ENCODE measurements at regions not wholly inside any gene's neighbourhood (a gene's known extent, or its start where the extent isn't known, plus 50 kb on each side); places are given as distances from the start of the nearest gene placed in this dataset.
"Not testable (repeated sequence)": the region's sequence is repeated elsewhere in the genome, so short reads cannot be mapped to it uniquely, and the experiment has no call there.

DNA sequence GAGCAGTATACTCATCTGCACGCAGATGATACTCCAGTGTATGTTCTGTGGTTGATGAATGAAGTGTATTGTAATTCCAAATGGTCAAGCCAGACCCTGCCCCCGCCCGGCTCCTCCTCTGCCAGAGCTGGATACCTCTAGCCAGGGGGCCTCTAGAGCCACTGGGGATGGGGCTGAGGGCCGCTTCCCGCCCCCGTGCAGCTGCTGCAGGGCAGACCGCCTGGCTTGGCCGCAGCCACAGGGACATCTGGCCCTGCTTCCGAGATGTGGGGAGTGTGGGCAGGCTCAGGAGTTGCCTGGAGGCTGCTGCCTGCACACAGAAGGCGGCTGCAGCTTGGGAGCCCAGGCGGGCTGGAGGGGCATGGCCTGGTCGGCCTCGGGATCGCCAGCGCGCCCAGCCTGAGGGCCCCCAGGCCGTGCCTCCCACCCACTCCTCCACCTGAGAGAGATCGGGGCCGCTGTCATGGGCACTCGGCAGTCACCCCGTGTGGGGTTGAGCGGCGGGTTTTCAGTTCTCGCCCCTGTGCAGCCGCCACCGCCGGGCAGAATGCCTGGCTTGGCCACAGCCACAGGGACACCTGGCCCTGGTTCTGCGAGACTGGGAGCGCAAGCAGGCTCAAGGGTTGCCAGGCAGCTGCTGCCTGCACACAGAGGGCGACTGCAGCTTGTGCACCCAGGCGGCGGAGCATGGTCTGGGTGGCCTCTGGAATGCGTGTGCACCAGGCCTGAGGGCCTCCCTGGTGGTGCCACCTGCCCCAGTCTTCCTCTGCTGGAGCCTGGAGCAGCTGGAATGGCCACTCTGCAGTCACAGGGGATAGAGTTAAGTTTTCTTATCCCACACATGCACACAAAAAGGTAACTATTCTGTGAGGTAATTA is 1643.7 kb downstream of the SPATA31A7 start:
- not testable (repeated sequence) for DNase-seq (ENCODE audit: low read depth in 2 of 2)

DNA sequence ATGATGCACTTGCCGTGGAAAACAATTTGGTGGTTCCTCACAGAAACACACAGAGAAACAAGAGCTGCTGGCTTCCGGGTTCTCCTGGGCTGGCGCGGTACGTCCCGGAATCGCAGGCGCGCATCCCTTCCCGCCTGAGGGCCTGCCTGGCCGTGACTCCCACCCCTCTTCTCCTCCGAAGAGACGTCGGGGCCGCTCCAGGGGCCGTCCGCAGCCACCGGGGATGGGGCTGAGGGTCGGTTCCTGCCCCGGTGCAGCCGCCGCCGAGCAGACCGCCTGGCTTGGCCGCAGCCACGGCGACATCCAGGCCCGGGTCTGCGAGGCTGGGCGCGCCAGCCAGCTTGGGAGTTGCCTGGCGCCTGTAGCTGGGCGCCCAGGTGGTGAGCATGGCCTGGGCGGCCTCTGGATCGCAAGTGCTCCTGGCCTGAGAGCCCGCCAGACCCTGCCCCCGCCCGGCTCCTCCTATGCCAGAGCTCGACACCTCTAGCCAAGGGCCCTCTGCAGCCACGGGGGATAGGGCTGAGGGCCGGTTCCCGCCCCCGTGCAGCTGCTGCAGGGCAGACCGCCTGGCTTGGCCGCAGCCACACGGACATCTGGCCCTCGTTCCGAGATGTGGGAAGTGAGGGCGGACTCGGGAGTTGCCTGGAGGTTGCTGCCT is 1647.5 kb downstream of the SPATA31A7 start:
- not testable (repeated sequence) for DNase-seq (ENCODE audit: low read depth in 2 of 2)

DNA sequence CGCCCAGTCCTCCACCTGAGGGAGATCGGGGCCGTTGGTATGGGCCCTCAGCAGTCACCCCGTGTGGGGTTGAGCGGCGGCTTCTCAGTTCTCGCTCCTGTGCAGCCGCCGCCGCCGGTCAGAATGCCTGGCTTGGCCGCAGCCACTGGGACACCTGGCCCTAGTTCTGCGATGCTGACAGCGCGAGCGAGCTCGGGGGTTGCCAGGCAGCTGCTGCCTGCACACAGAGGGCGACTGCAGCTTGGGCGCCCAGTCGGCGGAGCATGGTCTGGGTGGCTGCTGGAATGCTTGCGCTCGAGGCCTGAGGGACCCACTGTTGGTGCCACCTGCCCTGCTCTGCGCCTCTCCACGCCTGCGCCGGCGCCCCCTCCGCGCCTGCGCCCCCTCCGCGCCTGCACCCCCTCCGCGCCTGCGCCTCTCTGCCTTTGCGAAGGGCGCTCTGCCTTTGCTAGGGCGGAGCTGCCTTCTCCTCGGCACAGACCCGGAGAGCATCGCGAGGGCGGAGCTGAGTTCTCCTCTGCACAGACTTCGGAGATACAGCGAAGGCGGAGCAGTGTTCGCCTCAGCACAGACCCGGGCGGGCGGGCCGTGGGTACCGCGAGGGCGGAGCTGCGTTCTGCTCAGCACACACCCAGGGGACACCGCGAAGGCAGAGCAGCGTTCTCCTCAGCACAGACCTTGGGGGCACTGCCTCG is 1648.3 kb downstream of the SPATA31A7 start:
- peak; percentile 73 to 75 for DNase-seq (ENCODE audit: low read depth in 2 of 2)

DNA sequence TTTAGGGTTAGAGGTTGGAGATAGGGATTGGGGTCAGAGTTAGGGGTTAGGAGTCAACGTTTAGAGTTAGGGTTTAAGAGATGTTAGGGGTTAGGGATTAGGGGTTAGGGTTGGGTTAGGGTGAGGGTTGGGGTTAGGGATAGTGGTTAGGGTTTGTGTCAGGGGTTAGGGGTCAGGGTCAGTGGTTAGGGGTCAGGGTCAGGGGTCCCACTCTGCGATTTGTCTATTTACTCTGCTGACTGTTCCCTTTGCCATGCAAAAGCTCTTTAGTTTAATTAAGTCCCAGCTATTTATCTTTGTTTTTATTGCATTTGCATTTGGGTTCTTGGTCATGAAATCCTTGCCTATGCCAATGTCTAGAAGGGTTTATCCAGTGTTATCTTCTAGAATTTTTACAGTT is 1649.3 kb downstream of the SPATA31A7 start:
- not testable (repeated sequence) for DNase-seq (ENCODE audit: low read depth in 2 of 2)

DNA sequence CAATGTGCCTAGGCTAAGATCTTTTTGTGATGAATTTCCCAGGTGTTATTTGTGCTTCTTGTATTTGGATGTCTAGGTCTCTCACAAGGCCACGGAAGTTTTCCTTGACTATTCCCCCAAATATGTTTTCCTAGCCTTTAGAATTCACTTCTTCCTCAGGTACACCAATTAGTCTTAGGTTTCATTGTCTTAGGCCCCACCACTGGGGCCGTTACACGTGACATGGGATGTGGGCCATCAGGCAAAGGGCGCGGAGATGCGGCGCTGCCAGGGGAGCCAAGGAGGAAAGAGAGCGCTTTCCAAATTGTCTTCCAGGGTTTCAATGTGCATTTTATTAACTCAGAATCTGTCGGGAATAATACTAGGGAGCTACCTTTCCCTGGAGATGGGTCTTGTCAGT is 1653.3 kb downstream of the SPATA31A7 start:
- DNase-seq (ENCODE audit: low read depth in 2 of 2), result not testable (repeated sequence)

DNA sequence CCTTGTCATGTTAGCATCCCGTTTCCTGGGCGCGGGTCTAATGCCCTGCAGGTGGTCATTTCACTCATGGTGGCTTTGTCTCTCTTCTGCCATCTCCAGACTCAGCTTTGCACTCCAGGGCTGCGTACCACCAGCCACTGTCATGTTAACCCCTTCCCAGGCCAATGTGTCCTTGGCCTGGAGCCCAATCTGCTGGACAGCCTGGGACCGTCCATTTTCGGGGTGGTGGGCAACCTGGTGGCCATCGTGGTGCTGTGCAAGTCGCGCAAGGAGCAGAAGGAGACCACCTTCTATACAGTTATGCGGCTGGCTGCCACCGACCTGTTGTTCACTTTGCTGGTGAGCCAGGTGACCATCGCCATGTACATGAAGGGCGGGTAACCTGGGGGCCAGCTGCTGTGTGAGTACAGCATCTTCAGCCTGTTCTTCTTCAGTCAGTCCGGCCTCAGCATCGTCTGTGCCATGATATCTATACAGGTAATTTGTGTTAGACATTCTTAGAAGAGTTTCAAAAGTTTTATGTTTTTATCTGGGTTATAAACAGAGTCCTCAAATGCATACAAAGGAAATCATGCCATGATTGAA is 1654.0 kb downstream of the SPATA31A7 start:
- not testable (repeated sequence) for DNase-seq (ENCODE audit: low read depth in 2 of 2)

DNA sequence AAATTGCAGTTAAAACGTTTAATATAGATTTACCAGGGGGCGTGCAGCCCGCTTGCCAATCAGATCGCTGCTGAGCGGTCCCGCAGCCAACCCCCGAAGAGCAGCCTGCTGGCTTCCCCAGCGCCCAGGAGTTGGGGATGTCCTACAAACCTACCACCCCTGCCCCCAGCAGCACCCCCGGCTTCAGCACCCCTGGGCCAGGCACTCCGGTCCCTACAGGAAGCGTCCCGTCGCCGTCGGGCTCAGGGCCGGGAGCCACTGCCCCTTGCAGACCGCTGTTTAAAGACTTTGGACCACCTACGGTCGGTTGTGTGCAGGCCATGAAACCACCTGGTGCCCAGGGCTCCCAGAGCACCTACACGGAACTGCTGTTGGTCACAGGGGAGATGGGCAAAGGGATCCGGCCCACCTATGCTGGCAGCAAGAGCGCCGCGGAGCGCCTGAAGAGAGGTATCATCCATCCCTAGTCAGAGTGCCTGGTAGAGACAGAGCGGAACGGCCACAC is 1654.9 kb downstream of the SPATA31A7 start:
- not testable (repeated sequence) for DNase-seq (ENCODE audit: low read depth in 2 of 2)

DNA sequence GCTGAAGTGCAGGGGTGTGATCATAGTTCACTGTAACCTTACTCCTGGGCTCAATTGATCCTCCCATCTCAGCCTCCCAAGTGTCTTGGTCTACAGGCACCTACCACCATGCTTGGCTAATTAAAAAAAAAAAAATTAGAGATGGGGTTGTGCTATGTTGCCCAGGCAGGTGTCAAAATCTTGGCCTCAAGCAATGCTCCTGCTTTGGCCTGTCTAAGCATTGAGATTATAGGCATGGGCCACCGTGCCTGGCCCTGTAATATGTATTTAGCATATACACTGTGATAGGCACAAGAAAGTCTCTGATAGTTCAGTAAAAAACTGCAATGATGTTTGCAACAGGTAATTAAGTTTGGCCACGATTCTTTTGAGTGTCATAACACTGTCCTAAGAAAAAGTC is 1658.4 kb downstream of the SPATA31A7 start:
- DNase-seq (ENCODE audit: low read depth in 2 of 2), result not testable (repeated sequence)

DNA sequence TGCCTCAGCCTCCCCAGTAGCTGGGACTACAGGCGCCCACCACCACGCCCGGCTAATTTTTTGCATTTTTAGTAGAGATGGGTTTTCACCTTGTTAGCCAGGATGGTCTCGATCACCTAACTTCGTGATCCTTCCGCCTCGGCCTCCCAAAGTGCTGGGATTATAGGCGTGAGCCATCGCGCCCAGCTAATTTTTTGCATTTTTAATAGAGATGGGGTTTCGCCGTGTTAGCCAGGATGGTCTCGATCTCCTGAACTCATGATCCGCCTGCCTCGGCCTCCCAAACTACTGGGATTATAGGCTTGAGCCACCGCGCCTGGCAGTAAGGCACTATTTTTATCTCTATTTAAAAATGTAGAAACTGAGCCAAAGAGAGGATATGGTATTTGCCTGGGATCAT is 1660.2 kb downstream of the SPATA31A7 start:
- not testable (repeated sequence) for DNase-seq (ENCODE audit: low read depth in 2 of 2)

DNA sequence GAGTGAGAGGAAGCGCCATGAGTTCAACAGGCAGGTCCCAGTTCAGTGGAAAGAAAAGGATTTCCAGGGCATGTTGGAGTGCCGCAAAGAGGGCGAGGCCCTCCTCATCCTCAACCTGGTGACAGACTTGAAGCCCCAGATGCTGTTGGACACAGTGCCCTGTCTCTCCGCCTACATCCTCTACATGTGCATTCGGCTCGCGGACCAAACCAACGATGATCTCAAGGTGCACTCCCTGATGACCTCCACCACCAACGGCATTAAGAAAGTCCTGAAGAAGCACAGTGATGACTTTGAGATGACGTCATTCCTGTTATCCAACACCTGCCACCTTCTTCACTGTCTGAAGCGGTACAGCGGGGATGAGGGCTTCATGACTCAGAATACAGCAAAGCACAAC is 1667.4 kb downstream of the SPATA31A7 start:
- DNase-seq (ENCODE audit: low read depth in 2 of 2), result not testable (repeated sequence)

DNA sequence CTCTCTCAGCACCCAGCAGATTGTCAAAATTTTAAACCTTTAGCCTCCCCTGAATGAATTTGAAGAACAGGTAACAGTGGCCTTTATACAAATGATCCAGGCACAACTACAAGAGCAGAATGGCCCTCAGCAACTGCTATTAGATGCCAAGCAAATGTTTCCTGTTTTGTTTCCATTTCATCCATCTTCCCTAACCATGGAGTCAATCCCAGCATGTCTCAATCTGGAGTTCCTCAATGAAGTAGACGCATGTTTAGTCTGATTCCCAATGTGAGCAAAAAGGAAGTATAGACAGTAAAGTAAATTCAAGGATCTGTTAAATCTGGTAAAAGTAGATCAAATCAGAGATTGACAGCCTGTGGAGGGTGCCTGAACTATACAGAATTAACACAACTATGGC is 1668.4 kb downstream of the SPATA31A7 start:
- not testable (repeated sequence) for DNase-seq (ENCODE audit: low read depth in 2 of 2)

DNA sequence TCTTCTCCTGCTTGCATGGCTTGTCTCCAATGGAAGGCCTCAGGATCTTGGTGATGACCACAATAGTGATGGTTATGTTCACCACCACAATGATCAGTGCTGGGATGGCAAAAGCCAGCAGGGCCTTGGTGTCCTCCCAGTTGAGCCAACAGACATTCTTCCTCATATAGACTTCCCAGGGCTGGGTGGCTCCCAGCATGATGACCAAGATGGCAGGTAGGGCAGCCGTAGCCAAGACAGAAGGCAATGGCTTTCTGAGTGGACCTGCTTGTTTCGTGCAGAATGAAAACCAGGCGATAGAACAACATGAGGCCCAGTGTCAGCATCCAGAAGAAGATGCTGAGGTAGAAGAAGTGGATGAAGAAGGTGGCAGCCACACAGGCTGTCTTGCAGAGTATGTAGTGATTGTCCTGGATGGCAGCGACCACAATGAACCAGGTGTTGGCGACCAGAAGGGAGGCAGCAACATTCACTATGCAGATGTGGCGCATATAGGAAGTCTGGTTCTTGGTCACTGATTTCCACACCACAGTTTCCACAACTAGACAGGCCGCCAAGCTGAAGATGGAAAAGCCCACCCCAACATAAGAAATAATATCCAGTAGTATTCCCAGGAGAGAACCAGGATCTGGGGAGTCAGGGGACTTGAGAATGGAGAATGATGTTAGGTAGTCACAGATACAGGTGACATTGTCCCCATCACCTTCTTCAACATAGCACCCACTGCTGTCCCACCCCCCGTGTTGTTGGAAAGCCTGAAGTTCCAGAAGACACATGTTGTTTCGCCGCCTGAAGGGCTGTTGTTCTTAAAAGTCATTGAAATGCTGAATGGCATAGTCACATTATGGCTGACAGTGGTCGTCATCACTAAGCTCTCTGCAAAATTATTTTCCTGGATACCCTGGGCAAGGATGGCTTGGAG is 1671.4 kb downstream of the SPATA31A7 start:
- not testable (repeated sequence) for DNase-seq (ENCODE audit: low read depth in 2 of 2)

DNA sequence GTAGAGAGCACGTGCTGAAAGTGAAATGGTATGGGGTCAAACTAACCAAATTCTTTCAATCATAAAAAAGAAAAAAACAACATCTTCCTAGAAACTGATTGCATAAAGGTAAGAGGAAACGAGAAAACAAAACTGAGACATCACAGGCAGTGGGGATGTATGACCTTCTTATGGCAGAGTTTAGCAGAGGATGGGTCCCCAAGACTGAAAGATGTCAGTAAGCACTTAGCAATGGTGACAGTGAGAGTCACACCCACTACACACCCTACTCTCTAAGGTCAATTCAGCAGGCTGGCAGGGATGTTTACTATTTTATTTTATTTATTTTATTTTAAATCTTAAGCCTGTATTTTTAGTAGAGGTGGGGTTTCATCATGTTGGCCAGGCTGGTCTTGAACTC is 1672.3 kb downstream of the SPATA31A7 start:
- not testable (repeated sequence) for DNase-seq (ENCODE audit: low read depth in 2 of 2)

DNA sequence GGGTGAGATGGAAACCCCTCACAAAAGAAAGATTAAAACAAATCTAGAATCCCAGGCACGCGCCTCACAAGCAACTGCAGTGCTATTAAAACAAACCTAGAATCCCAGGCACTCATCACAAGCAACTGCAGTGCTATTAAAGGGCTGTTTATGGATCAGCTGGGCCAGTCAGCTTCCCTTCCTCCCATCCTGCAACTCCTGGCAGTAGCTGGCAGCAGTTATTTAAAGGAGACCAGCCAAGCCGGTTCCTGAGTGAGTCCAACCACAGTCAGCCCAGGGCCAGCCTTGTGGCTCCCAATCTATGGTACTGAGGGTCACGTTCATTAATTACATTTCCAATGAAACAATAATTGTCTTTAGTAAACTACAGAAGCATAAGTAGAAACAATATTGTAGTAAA is 1673.5 kb downstream of the SPATA31A7 start:
- not testable (repeated sequence) for DNase-seq (ENCODE audit: low read depth in 2 of 2)

DNA sequence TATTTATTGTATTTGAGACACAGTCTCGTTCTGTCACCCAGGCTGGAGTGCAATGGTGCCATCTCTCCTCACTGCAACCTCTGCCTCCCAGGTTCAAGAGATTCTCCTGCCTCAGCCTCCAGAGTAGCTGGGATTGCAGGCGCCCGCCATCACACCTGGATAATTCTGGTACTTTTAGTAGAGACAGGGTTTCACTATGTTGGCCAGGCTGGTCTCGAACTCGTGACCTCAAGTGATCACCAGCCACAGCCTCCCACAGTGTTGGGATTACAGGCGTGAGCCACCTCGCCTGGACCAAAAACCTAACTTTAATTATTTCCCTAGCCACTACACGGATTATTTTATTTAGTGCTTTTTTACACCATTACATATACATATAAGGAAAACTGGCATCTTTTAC is 1674.0 kb downstream of the SPATA31A7 start:
- not testable (repeated sequence) for DNase-seq (ENCODE audit: low read depth in 2 of 2)

DNA sequence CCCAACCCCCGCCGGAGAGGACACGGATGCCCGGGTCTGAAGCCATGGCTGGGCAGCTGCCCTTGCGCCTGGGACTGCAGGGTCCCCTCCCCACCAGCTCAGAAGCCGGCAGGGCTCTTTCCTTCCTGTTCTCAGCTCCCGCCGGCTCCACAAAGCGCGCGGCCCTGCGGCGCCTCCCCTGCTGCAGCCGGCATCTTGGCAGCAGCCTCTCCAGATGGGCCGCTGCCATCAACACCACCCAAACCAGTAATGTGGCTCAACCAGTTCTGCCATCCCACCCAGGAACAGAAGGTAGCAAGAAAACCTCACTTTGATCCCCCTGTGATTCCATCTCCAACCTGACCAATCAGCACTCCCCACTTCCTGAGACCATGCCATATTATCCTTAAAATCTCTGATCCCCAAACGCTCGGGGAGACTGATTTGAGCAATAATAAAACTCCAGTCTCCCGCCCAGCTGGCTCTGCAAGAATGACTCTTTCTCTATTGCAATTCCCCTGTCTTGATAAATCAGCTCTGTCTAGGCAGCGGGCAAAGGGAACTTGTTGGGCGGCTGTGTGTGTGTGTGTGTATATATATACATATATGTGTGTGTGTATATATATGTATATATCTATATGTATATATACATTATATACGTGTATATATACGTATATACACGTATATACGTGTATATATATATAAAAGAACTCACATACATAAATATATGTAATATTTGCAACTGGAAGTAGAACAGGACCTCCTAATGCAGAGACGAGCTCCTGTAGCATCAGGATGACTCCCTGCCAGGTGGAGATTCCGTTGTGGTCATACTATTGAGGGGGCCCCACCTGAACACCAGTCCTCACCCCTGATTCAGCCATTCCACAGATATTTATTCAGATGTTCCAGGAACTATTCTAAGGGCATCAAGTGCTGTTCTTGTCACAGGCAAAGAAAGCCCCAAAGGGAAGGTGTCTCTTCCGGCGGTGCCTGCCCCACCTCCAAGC is 1674.9 kb downstream of the SPATA31A7 start:
- not testable (repeated sequence) for DNase-seq (ENCODE audit: low read depth in 2 of 2)

DNA sequence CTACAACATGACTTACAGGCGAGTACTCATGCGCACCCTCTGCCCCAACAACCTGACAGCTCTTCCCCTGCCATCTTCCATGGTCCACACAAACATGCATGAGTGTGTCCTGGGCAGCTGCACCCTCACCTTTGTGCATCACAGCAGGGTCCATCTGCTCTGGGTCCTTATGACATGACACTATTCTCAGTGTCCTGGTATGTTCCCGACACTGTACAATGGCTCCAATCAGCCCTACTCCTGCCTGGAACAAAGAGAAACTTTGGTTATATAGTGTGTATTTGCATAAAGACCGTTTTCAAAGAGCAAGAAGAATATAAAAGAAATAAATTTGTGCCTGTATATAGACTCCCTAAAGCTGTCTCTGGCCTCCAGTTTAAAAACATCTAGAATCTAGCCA is 1679.2 kb downstream of the SPATA31A7 start:
- DNase-seq (ENCODE audit: low read depth in 2 of 2), result not testable (repeated sequence)

DNA sequence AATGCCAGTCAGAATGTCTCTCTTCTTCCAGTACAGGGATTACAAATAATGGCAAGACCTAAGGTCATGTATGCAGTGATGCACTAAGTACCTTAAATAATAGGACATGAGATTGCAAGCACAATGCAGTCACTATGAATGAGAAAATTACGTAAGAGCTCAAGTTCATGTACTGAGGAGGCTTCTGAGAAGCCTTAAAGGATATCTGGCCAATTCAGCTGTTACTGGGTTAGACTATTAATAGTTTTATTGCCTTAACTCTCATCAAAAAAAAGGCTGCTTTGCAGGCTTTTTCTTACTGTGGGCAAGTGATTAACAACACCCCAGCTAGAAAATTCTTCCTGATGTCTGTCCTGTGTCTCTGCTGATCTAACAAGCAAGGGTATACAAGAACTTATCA is 1681.9 kb downstream of the SPATA31A7 start:
- not testable (repeated sequence) for DNase-seq (ENCODE audit: low read depth in 2 of 2)

DNA sequence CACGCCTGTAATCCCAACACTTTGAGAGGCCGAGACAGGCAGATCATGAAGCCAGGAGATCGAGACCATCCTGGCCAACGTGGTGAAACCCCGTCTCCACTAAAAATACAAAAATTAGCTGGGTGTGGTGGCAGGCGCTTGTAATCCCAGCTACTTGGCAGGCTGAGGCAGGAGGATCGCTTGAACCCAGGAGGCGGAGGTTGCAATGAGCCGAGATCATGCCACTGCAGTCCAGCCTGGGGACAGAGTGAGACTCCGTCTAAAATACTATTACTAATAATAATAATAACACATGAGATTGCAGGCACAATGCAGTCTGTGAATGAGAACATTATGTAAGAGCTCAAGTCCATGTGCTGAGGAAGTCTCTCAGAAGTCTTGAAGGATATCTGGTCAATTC is 1684.4 kb downstream of the SPATA31A7 start:
- not testable (repeated sequence) for DNase-seq (ENCODE audit: low read depth in 2 of 2)

Data from stimulated activated CD4-positive, alpha-beta T cell treated with anti-CD3 and anti-CD28 coated beads, Interleukin-1b, Interleukin-23, amount 100 ng/mL, for 1 hour (primary cell).